NCI-H1092 treated with DMSO at 0.1 percent for 48 hours (cell line): ENCODE measurements at regions not wholly inside any gene's neighbourhood (a gene's known extent, or its start where the extent isn't known, plus 50 kb on each side); places are given as distances from the start of the nearest gene placed in this dataset.
A peak's percentile ranks its signal among the peaks of the same experiment; 100 is the strongest.
"Not testable (repeated sequence)": the region's sequence is repeated elsewhere in the genome, so short reads cannot be mapped to it uniquely, and the experiment has no call there.

Source experiments
- DNase-seq: peaks from one replicate; lab custom pipeline; 2025; lab: John Stamatoyannopoulos, UW

- no peak for DNase-seq
These were observed 230.4 kb downstream of the SP3 start for GRCh38 chr2:173734797-173735196.

GRCh38 chr2:173737954-173738575 is 227.1 kb downstream of the SP3 start:
- DNase-seq = not testable (repeated sequence)

DNA sequence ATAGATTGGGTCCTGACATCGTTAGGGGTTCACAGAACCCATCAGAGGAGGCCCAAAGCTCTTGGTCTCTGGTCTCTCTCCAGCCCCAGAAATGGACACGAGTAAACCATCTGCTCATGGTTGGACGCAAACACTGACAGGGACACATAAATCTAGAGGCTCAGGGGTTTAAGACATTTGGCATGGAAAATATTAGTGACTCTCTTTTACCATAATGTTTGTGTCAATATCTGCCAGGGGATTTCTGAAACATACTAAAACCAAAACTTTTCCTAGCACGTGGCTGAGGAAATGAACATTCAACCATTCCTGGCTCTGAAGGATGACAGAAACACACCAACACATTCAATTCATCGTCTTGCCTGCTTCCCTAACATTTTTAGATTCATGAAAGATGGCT is 226.2 kb downstream of the SP3 start:
- DNase-seq = no peak

- no peak for DNase-seq
These were observed 224.5 kb downstream of the SP3 start for GRCh38 chr2:173740639-173741038.

DNA sequence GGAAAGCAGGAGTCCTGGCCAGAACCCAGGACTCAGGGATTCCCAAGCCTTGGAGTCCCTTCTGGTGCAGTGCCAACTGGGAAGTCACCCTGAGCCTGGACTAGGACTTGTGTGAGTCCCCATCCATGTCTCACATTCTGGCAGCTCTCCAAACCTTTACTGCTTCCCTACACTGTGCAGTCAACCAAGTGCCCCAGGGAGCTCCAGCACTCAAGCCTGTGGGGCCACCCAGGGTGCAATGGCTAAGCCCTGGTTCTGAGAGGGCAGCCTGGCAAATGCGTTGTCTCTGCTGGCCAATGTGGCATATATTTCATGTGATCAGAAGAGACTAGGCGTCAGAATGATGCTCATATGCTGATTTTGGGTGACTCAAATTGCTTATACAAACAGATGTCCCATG is 223.4 kb downstream of the SP3 start:
- DNase-seq = peak; percentile 14

DNA sequence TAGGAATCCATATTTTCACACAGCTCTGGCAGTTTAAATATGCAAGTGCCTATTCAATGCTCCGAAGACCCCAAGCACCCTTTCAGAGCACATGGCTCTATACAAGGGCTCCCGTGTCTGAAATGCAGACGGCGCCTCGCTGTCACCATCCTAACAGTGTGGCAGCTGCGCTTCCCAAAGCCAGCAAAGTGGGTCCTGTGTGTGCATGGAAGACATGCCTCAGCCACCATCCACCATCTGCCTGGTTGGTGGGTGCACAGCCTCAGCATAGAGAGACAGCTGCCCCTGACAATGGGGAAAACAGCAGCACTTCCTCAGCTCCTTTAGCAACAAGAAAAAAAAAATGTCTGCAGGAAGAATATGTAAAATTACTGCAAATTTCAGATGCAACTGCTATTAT is 218.1 kb downstream of the SP3 start:
- DNase-seq = no peak

- DNase-seq = no peak
These were observed 215.9 kb downstream of the SP3 start for GRCh38 chr2:173749315-173749714.

DNA sequence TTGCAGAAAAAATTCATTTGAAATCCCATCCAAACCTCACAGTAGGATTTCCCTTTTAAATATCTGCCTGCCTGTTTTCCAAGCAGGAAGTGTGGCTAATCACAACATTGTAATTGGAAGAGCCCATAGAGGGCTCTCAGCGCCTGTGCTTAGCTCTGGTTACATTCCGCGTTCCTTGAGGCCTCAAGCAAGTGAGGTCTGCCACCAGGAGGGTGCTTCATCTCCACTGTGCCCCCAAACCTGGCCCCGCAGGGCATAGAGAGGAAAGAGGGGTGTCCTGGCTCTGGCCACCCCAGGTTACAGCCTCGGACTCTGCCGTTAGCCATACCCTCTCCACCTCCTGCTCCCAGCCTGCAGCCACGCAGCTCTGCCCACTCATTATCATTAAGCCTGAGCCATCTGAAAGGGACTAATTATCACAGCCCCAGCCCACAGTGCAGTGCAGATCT is 214.8 kb downstream of the SP3 start:
- peak; percentile 5 for DNase-seq

- DNase-seq = no peak
These were observed 214.3 kb downstream of the SP3 start for GRCh38 chr2:173750831-173751230.

GRCh38 chr2:173751245-173751975 is 213.8 kb downstream of the SP3 start:
- DNase-seq = no peak

DNA sequence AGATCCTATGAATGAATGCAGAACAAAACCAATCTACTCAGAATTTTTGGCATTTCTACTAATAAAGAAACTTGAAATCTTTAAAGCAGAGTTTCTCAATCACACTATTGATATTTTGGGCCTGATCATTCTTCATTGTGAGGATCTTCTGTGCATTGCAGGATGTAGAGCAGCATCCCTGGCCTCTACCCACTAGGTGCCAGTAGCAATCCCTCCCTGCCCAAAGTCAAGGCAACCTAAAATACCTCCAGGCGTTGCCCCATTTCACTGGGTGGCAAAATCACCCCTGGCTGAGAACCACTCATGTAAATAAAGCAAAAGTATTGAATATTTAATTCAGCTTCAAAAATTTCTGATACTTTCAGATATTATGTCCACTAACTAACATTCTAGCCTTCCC is 213.0 kb downstream of the SP3 start:
- DNase-seq = no peak

GRCh38 chr2:173753441-173753840 is 211.7 kb downstream of the SP3 start:
- no peak for DNase-seq

- DNase-seq = no peak
These were observed 211.0 kb downstream of the SP3 start for GRCh38 chr2:173754165-173754564.

DNA sequence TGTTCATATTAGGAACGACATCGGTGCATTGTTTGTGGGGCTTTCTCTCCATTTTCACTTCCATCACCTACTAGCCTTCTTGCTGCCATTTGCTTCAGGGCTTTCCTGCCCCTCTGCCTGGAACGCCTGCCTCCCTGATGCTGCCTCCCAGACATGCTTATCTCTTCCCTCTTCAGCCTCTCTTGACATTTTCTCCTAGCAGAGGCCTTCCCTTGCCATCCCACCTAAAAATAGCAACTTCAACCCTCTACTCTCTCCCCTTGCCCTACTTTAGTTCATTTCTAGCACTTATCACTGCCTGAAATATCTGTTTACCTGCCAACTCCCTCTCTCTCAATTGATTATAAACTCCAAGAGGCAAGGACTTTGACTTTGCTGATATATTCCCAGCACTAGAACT is 210.3 kb downstream of the SP3 start:
- DNase-seq = no peak

DNA sequence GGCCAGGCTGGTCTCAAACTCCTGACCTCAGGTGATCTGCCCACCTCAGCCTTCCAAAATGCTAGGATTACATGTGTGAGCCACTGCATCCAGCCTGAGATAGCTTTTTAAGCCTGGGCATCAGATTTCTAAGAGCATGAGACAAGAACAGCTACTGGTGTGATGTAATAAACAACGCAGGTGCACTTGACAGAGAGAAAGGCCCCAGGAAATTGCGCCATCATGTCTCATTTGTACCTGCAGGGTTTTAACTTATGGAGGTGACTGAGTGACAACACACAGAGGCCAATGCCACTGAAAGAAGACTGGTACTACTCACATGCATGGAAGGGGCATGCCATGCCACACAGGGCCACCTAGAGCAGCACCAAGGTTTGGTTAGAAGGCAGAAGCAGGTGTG is 209.4 kb downstream of the SP3 start:
- DNase-seq = no peak

GRCh38 chr2:173759959-173760358 is 205.2 kb downstream of the SP3 start:
- DNase-seq = no peak

- DNase-seq = no peak
These were observed 204.6 kb downstream of the SP3 start for GRCh38 chr2:173760553-173760952.

GRCh38 chr2:173761603-173762119 is 203.5 kb downstream of the SP3 start:
- no peak for DNase-seq

- DNase-seq = no peak
These were observed 203.0 kb downstream of the SP3 start for GRCh38 chr2:173762221-173762620.

- no peak for DNase-seq
These were observed 202.3 kb downstream of the SP3 start for GRCh38 chr2:173762864-173763263.

GRCh38 chr2:173763641-173764040 is 201.5 kb downstream of the SP3 start:
- DNase-seq = no peak

DNA sequence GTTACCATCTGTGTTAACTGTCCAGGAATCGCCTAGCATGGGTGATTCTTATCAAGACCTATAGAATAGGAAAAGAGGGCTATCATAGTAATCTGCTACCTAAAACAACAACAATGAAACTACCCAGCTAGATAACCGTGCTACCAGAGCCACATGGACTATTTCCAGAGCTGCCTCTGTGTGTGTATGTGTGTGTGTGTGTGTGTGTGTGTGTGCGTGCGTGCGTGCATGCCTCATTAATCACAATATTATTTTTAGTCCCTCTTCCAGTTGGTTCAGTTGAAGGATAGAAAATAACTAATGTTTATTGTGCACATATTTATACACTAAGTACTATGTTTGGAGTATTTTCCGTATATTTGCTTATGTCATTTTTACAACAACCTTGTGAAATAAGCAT is 201.1 kb downstream of the SP3 start:
- DNase-seq = no peak

GRCh38 chr2:173766537-173767289 is 198.5 kb downstream of the SP3 start:
- no peak for DNase-seq
